COR-L47 (cell line): ENCODE measurements at regions not wholly inside any gene's neighbourhood (a gene's known extent, or its start where the extent isn't known, plus 50 kb on each side); places are given as distances from the start of the nearest gene placed in this dataset.
"Not testable (repeated sequence)": the region's sequence is repeated elsewhere in the genome, so short reads cannot be mapped to it uniquely, and the experiment has no call there.

Experiments used
- DNase-seq: peaks from one replicate; lab custom pipeline; 2025; lab: John Stamatoyannopoulos, UW

DNA sequence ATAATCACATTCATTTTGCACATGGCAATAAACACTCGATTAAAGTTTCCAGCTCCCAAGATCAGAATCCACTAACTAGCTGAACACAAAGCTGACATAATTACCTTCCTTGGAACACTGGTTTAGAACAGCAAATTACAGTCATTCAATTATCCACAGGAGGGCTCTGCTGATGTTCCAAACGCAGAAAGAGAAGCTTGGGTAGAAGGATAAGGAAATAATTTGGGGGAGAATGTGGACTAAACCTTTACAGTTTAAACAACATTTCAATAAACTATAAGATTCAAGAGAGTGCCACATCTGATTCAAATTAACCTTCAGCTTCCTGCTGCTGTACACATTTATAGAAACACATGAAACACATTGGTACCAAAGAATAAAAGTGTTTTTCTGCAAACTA, 67.8 kb upstream of the ARL4C start:
- DNase-seq = peak; percentile 79

DNA sequence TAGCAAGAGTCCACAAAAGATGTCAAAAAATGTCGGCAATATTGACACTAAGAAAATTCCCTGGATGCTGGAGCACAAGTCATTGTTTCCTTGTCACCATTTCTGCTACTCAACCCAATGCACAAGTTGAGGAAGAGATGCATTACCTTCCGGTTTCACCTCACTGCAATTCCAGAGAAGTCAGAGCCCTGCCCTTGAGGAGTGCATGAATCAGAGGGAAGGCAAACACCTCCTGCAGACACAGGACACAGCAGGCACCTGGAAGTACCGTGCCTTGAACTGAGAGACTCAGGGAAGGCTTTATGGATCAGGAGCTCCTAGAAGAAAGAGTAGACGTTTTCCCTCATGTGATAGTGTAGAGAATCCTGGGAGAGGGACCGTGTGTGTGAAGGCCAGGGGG, 62.7 kb upstream of the ARL4C start:
- DNase-seq = no peak

DNA sequence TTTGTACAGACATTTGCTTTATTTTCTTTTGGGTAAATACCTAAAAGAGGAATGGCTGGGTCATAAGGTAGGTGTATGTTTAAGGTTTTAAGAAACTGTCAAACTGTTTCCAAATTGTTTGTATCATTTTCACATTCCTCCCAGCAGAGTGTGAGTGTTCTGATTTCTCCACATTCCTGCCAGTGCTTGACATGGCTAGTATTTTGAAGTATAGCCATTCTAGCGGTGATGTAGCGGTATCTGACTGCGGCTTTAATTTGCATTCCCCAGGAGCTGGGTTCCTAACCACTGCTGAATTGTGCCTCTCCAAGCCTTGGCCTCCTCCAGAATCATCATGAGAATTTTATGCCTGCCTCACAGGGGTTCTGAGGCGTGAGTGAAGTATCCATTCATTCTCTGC, 61.8 kb upstream of the ARL4C start:
- DNase-seq = no peak

DNA sequence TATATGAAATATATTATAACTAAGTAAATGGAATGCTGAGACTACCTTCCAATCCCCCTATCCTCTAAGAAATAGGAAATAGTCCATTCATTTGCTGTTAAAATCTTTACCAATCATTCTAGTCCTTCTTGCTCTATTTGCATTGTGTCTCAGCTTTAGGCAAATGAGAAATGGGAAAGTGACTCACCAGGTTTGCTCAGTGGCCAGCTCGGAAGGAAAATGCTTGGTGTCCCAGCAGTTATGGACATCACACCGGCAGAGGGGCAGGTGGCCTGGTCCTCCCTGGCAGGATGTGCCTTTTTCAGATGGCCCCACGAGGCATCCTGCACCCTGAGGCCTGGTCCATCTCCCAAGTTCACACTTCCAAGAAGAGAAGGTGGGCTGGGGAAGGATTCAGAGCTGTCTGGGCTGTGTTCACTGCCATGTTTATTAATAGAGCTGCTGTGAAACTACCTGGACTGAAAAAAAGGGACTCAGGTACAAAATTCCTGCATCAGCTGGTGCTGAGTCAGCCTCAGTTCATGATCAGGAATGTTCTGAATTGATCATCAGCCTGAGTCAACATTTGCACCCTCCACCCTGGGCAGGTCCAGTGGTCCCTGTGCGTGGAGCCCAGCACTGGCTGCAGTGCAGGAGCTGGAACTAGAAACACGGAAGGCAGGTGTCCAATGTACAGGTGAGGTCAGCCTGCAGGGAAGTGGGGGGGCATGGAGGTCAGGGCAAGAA, 60.1 kb upstream of the ARL4C start:
- DNase-seq = no peak

DNA sequence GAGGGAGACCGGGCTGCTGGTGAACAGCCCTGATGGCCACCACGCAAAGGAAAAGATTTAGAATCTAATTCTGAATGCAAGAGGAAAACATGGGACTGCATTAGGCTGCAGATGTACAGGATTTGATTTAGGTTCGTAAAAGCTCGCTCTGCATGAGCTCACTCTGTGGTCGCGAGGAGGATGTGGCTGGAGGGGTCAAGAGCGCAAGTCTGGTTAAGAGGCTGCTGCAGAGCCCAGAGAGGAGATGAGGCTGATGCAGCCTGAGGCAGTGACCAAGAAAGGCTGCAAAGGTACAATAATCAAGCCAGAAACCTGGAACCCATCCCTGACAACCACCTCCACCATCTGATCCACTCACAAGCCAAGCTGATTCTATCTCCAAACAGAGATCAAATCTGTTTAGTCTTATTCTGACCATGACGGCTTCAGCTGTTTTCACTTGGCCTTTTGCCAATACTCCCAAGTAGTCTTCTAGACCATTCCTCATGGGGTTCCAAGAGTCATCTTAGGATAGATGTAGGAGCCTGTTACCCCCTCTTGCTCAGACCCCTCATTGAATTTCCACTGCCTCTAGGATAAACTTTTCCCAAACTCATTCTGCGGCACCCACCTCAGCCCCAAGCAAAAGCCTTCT, 58.9 kb upstream of the ARL4C start:
- no peak for DNase-seq

DNA sequence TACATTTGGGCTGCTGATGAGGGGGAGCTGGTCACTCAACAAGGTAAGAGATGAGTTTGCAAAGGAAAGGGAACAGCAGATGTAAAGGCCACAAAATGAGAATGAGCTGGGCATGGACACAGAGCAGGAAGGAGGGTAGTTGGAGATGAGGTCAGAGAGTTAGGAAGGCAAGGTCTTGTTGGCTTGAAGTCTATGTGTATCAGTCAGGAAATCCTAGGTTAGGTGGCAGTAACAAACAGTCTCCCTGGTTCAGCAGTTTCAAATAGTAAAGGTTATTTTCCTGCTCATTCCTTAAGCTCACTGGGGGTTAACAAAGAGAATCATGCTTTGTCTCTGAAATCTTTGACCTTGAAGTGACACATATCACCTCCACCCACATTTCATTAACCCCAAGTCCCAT, 58.3 kb upstream of the ARL4C start:
- no peak for DNase-seq

DNA sequence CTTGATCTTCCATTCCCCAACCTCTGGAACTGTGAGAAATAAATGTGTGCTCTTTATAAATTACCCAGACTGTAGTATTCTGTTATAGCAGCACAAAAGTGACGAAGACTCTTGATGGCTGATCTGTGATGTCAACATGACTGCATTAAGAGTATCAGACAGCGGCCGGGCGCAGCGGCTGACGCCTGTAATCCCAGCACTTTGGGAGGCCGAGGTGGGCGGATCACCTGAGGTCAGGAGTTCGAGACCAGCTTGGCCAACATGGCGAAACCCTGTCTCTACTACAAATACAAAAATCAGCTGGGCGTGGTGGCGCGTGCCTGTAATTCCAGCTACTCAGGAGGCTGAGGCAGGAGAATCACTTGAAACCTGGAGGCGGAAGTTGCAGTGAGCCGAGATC, 56.3 kb upstream of the ARL4C start:
- DNase-seq = not testable (repeated sequence)

DNA sequence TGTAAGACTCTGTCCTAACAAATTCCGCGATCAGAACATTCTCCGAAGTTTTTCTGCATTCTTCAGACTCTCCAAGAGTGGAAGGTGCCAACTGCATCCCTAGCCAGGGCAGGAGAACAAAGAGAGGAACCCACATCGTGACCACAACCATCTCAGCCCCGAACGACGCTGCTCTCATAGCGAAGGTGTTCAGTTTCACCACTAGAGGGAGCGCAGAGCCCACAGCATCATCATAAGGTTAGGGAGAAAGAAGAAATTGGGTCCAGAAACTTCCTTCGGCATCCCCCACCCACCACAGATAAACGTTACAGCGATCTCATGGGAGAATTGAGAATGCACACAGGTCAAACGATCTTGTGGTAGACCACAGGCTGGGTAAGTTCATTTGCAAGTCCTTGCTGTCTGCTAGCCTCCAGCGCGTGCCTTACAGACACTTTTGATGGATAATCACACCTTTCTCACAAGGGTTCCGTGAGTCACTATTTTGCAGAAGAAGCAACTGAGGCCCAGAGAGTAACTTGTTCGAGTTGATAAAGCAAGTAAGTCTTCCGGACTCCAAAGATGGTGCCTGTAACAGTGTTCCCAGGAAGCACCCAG, 53.7 kb upstream of the ARL4C start:
- DNase-seq = peak; percentile 54

DNA sequence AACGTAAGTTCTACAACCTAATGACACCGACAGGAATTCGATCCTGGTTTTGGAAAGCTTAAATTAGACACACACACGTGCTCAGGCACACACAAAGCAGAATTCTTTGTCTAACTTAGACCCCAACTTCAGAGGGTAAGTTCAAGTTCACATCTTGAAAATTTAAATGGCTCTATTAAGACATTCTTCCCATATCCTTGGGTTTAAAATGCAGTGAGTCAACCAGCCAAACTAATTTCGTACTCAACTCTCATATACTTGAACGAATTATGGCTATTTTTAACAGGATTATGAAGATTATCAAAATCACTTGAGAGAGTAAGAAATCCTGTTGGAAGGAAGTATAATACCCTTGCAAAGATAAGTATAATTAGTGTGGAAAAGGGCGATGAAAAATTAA, 53.2 kb upstream of the ARL4C start:
- DNase-seq = no peak

DNA sequence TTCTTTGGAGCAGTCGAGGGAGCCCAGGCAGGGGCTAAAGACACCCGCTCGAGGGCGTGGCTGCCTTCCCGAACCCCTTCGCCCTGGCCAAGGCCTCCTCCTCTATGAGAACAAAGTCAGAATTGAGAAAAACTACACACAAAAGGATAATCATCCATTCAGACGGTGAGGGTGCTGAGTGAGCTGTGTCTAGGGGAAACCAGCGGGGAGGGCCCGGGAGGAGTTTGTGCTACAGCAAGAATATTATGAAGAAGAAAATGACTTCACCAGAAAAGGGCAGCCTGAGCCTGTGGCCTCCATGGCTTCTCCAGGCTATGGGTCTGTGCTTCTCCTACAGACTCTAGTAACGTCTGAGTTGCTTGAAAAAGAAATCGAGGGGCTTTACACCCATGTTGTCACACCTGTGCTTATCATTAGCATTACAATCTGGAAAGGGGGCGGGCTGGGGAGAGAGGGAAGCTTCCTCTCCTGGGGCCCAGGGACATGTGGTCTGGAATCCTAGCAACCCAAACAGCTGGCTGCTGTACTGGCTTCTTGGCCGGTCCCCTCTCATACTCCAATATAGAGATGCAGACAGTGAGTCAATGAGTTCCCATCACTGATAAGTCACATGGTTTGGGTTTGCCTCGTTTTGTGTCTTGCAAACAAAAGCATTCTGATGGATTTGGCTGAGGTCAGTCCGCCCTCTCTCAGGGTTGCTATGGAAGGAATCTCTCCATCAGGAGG, 52.0 kb upstream of the ARL4C start:
- DNase-seq = no peak

DNA sequence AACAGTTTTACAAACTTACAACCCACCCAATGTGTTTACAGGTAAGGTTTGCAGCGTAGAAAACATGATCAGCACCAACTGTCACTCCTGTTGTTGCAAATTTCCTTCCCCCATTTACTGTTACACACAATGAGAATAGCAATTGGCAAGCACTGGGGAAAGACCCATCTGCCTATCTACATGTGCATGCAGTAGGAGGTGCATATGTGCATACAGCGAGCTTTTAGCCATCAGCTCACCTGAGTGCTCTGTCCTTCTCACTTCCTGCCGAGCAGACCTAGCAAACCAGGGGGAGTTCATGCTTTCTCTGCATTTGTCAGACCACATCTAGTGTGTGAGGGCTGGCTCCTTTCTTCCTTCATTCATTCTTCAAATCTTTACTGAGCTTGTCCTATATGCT, 49.9 kb upstream of the ARL4C start:
- no peak for DNase-seq
